GM12878 (cell line): ENCODE measurements at regions not wholly inside any gene's neighbourhood (a gene's known extent, or its start where the extent isn't known, plus 50 kb on each side); places are given as distances from the start of the nearest gene placed in this dataset.

Source experiments
- MEF2A ChIP-seq: IDR thresholded peaks from 2 replicates; pipeline ENCODE4 v1.6.1; 2011; ENCODE audit warnings: low read depth, mild to moderate bottlenecking, low read length, moderate library complexity; ENCODE audit not compliant: insufficient read depth
- NBN ChIP-seq: fragments of 450-650 bp; IDR thresholded peaks from 2 replicates; pipeline ENCODE4 v1.6.1; 2016
- NFYA ChIP-seq: IDR thresholded peaks from 2 replicates; pipeline ENCODE4 v1.6.1; 2011; ENCODE audit warnings: low read depth, mild to moderate bottlenecking, low read length, improper control_type of control experiment, borderline replicate concordance
- POLR2A ChIP-seq: IDR thresholded peaks from 2 replicates; pipeline ENCODE4 v1.6.1; 2011; ENCODE audit warnings: low read depth, mild to moderate bottlenecking, low read length
- SMARCA5 ChIP-seq: fragments of 450-650 bp; IDR thresholded peaks from 2 replicates; pipeline ENCODE4 v1.6.1; 2017; ENCODE audit warnings: mild to moderate bottlenecking

DNA sequence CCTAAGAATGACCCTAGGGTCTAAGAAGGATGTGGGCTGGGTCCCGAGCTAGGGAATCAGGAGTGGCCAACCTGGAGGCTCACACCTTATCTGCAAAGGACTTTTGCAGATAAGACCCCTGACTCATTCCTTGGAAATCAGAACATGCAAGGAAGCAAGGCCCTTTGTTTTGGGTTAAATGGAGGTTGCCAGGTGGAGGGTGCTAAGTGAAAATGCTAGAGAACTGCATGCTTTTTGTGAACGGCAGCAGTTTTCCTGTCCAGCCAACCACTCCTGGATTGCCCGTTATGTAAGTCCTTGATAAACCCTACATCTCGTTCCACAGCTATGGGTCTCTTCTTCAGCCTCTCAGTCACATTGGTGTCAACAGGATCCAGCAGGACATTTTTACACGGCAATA, 52.1 kb upstream of the CST7 start:
- no peak for TF ChIP-seq NFYA
- TF ChIP-seq POLR2A: no peak
- TF ChIP-seq NBN: no peak
- no peak for TF ChIP-seq MEF2A
- TF ChIP-seq SMARCA5: no peak
